ENCODE measurements at regions not wholly inside any gene's neighbourhood (a gene's known extent, or its start where the extent isn't known, plus 50 kb on each side); places are given as distances from the start of the nearest gene placed in this dataset.

DNA sequence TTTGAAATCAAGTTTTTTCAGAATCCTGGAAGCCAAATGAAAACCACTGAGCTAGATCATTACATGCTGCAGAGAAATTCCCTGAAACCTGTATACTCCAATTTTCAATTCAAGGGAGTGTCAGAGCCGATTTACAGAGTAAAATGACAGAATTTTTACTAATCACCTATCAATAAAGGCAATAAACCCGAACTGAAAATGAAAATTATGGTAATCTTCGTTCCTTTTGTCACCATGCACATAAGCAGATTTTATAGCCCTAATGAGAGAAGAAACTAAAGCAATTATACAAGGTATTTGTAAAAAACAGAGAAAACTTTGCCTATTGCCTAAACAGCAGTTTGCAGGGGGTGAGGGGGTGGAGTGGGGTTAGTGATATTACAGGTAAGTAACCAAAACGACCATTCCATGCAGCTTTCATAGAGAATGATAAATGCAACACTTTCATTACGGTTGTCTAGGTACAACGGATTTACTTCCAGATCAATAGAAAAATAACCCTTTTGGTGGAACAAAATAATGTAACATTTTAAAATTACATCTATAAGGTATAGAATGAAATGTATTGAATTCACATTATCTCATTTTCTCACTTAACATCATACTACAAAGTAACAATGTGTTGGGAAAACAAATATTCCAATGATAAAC, 115.2 kb upstream of the BEND6 start:
- Histone ChIP-seq H3K4me1 (peaks cover 0 to 4% of the 10 kb centered on the region in 2 donors), H3K9me3 (no peaks in the 10 kb centered on the region), H3K27ac (no peak overlapping the region), H3K4me3 (replicated peaks in 1 of 3) (no peak overlapping the region), H3K36me3 (no peaks in the 10 kb centered on the region), H3K27me3 (no peaks in the 10 kb centered on the region)
- intact Hi-C loops (cut with DNase I) = loop anchor here (10.0 kb wide), 1 partner anchor 75 kb away; no protein-coding TSS in a partner anchor
- DNase-seq = no peak
- 85 to 86% methylated on average over 6 of the region's 6 CpGs for WGBS, 2 donors
- TF ChIP-seq, protein P1, sequence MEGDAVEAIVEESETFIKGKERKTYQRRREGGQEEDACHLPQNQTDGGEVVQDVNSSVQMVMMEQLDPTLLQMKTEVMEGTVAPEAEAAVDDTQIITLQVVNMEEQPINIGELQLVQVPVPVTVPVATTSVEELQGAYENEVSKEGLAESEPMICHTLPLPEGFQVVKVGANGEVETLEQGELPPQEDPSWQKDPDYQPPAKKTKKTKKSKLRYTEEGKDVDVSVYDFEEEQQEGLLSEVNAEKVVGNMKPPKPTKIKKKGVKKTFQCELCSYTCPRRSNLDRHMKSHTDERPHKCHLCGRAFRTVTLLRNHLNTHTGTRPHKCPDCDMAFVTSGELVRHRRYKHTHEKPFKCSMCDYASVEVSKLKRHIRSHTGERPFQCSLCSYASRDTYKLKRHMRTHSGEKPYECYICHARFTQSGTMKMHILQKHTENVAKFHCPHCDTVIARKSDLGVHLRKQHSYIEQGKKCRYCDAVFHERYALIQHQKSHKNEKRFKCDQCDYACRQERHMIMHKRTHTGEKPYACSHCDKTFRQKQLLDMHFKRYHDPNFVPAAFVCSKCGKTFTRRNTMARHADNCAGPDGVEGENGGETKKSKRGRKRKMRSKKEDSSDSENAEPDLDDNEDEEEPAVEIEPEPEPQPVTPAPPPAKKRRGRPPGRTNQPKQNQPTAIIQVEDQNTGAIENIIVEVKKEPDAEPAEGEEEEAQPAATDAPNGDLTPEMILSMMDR (IDR thresholded peaks at IDR 0.05) = no peak
- TF ChIP-seq POLR2A (IDR thresholded peaks at IDR 0.05) = no peak

DNA sequence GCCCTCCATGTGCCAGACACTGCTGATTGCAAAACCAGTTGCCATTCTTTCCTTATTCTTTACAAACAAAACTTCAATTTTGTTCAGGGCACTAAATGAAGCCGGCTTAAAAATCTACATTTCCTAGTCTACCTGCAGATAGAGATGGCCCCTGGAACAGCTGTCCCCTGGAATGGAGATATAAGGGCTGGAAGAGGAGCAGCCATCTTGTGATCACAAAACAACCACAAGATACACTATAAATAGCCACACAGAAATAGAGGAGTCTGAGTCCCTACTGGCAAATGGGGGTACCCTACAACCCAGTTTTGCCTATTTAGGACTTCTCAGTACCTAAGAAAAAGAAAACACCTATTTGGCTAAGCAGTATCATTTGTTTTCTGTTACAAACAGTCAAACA, 115.9 kb upstream of the BEND6 start:
- WGBS, 2 donors = 93 to 97% methylated on average over 1 of the region's 1 CpG
- TF ChIP-seq POLR2A (IDR thresholded peaks at IDR 0.05) = no peak
- TF ChIP-seq, protein P1 (IDR thresholded peaks at IDR 0.05) = no peak
- no peak overlapping the region for H3K4me3 ChIP-seq (replicated peaks in 1 of 3)
- no peaks in the 10 kb centered on the region for H3K9me3 ChIP-seq
- no peak for DNase-seq
- peaks cover 0 to 5% of the 10 kb centered on the region in 2 donors for H3K4me1 ChIP-seq
- no peaks in the 10 kb centered on the region for H3K36me3 ChIP-seq
- no peaks in the 10 kb centered on the region for H3K27me3 ChIP-seq
- intact Hi-C loops (cut with DNase I) = no loop called here
- H3K27ac ChIP-seq = no peak overlapping the region

DNA sequence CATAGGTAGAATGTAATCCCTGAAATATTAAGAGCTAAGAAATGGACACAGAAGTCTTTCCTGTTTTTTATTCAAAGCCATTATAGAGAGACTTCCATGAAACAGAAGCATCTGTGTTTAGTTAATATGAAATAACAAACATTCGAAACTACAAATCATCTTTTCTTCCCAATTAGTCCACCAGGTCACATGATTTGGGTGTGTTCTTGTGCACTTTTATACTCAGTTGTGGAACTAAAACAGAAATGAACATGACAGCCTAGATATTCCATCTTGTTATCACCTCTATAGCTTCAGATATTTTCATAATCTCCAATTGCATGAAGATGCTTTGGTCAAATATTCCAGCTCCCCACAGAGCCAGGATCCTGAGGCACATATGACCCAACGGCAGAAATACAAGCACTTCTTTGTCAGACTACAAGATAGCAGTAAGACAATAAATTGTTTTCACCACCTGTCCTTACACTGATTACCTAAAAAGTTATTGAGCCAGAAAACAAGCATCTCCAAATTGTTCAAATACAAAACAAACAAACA, 116.8 kb upstream of the BEND6 start:
- Histone ChIP-seq H3K27me3 (no peaks in the 10 kb centered on the region), H3K4me1 (peaks cover 0 to 8% of the 10 kb centered on the region in 2 donors), H3K36me3 (no peaks in the 10 kb centered on the region), H3K27ac (no peak overlapping the region), H3K4me3 (replicated peaks in 1 of 3) (no peak overlapping the region), H3K9me3 (no peaks in the 10 kb centered on the region)
- 75 to 85% methylated on average over 2 of the region's 2 CpGs for WGBS, 2 donors
- no peak for TF ChIP-seq POLR2A (IDR thresholded peaks at IDR 0.05)
- TF ChIP-seq, protein P1 (IDR thresholded peaks at IDR 0.05) = no peak
- DNase-seq = no peak
- intact Hi-C loops (cut with DNase I) = no loop called here

DNA sequence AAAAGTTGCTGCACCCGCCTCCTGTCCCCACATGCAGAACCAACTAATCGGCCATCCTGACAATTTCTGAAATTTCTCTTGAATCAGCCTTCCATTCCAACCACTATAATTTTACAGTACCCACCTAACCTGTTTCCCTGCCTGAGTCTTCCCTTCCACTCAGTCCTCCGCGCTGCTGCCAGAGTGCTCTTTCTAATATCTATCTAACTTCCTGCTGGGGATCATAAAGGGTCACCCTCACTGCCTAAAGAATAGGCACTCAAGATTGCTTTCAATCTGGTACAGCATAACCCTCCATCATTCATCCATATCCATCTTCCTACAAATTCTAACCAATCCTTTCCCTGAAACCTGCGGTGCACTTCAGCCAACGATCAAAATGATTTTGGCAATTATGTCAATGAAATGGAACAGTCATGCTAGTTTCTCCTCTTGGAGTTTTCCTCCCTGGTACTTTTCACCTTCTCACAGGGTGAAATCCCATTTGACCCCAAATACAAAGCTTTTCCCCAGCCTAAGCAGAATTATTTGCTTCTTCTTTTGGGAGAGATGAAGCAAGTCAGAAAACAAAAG, 117.5 kb upstream of the BEND6 start:
- WGBS, 2 donors = 80 to 82% methylated on average over 6 of the region's 6 CpGs
- no peak overlapping the region for H3K4me3 ChIP-seq (replicated peaks in 1 of 3)
- intact Hi-C loops (cut with DNase I) = no loop called here

More for the DNA sequence above, 117.5 kb upstream of the BEND6 start:
- TF ChIP-seq, protein P1 (IDR thresholded peaks at IDR 0.05) = no peak
- TF ChIP-seq POLR2A (IDR thresholded peaks at IDR 0.05) = no peak
- DNase-seq = no peak
- H3K4me1 ChIP-seq = peaks cover 0 to 14% of the 10 kb centered on the region in 2 donors
- no peaks in the 10 kb centered on the region for H3K9me3 ChIP-seq
- H3K27ac ChIP-seq = no peak overlapping the region
- no peaks in the 10 kb centered on the region for H3K36me3 ChIP-seq
- H3K27me3 ChIP-seq = no peaks in the 10 kb centered on the region

Data from thyroid gland (tissue), 4 donors.